ENCODE measurements at regions not wholly inside any gene's neighbourhood (a gene's known extent, or its start where the extent isn't known, plus 50 kb on each side); places are given as distances from the start of the nearest gene placed in this dataset.
A peak's percentile ranks its signal among the peaks of the same experiment; 100 is the strongest.

GRCh38 chr9:22343218-22343611 is 103.4 kb upstream of the DMRTA1 start:
- Histone ChIP-seq H3K4me1 (no peaks in the 10 kb centered on the region), H3K36me3 (no peaks in the 10 kb centered on the region), H3K27me3 (no peaks in the 10 kb centered on the region), H3K27ac (peak overlapping the region in 1 of 2 donors; percentile 43), H3K9me3 (no peaks in the 10 kb centered on the region), H3K4me3 (no peak overlapping the region)
- intact Hi-C loops (cut with DNase I), result no loop called here
- ATAC-seq, result no peak
- DNase-seq, result no peak
- TF ChIP-seq CTCF (IDR thresholded peaks at IDR 0.05), result no peak

- TF ChIP-seq CTCF (IDR thresholded peaks at IDR 0.05), result no peak
- no peak overlapping the region for H3K4me3 ChIP-seq
- no peak overlapping the region for H3K27ac ChIP-seq
- H3K27me3 ChIP-seq, result no peaks in the 10 kb centered on the region
- peaks cover 0 to 2% of the 10 kb centered on the region in 2 donors for H3K9me3 ChIP-seq
- DNase-seq (no peak), ATAC-seq (no peak)
- intact Hi-C loops (cut with DNase I), result no loop called here
- no peaks in the 10 kb centered on the region for H3K36me3 ChIP-seq
- no peaks in the 10 kb centered on the region for H3K4me1 ChIP-seq
Observed at GRCh38 chr9:22354699-22355384, 91.8 kb upstream of the DMRTA1 start.

- H3K27me3 ChIP-seq, result no peaks in the 10 kb centered on the region
- intact Hi-C loops (cut with DNase I), result no loop called here
- no peak for DNase-seq
- H3K9me3 ChIP-seq, result peaks cover 0 to 2% of the 10 kb centered on the region in 2 donors
- ATAC-seq, result no peak
- H3K27ac ChIP-seq, result no peak overlapping the region
- TF ChIP-seq CTCF (IDR thresholded peaks at IDR 0.05), result no peak
- no peaks in the 10 kb centered on the region for H3K4me1 ChIP-seq
- H3K36me3 ChIP-seq, result no peaks in the 10 kb centered on the region
- no peak overlapping the region for H3K4me3 ChIP-seq
Observed at GRCh38 chr9:22356985-22357384, 89.6 kb upstream of the DMRTA1 start.

- no peak overlapping the region for H3K27ac ChIP-seq
- H3K9me3 ChIP-seq, result peaks cover 0 to 21% of the 10 kb centered on the region in 2 donors
- H3K27me3 ChIP-seq, result no peaks in the 10 kb centered on the region
- H3K4me1 ChIP-seq, result no peaks in the 10 kb centered on the region
- ATAC-seq, result no peak
- intact Hi-C loops (cut with DNase I), result no loop called here
- DNase-seq, result peak in 1 of 4 donors; percentile 71
- H3K36me3 ChIP-seq, result no peaks in the 10 kb centered on the region
- no peak for TF ChIP-seq CTCF (IDR thresholded peaks at IDR 0.05)
- no peak overlapping the region for H3K4me3 ChIP-seq
Observed at GRCh38 chr9:22363421-22363887, 83.2 kb upstream of the DMRTA1 start.

GRCh38 chr9:22373636-22374035 is 73.0 kb upstream of the DMRTA1 start:
- Histone ChIP-seq H3K9me3 (no peaks in the 10 kb centered on the region), H3K4me1 (no peaks in the 10 kb centered on the region), H3K27me3 (no peaks in the 10 kb centered on the region), H3K4me3 (no peak overlapping the region), H3K36me3 (no peaks in the 10 kb centered on the region), H3K27ac (no peak overlapping the region)
- DNase-seq, result no peak
- no peak for TF ChIP-seq CTCF (IDR thresholded peaks at IDR 0.05)
- intact Hi-C loops (cut with DNase I), result no loop called here
- ATAC-seq, result no peak
